ENCODE measurements at regions not wholly inside any gene's neighbourhood (a gene's known extent, or its start where the extent isn't known, plus 50 kb on each side); places are given as distances from the start of the nearest gene placed in this dataset.

- no peak for TF ChIP-seq EZH2phosphoT487 (IDR thresholded peaks at IDR 0.05; ENCODE audit: insufficient read depth, low read depth)
- no peak for TF ChIP-seq EZH2 (IDR thresholded peaks at IDR 0.05; ENCODE audit: insufficient read depth, poor library complexity, severe bottlenecking)
Measured at GRCh38 chr12:124222368-124223245, 72.3 kb upstream of the RFLNA start.

Measured in GM23248 (cell line).